ENCODE measurements at regions not wholly inside any gene's neighbourhood (a gene's known extent, or its start where the extent isn't known, plus 50 kb on each side); places are given as distances from the start of the nearest gene placed in this dataset.

GRCh38 chr13:100788540-100788939 lies 113.9 kb upstream of the TMTC4 start:
- ChIA-PET POLR2A (no interaction called here), CTCF (no interaction called here)
- intact Hi-C loops (cut with micrococcal nuclease), result no loop called here

More at GRCh38 chr13:100788540-100788939, 113.9 kb upstream of the TMTC4 start:
- Histone ChIP-seq H3K4me2 (ENCODE audit: low read length) (no peak overlapping the region), H3K4me3 (replicated peaks in 1 of 2; ENCODE audit: low read depth in 1 of 2, low read length in 2 of 2) (no peak overlapping the region), H3K9me3 (ENCODE audit: control insufficient read depth in 1 of 2, insufficient read depth in 1 of 2, low read depth in 1 of 2, low read length in 2 of 2) (no peaks in the 10 kb centered on the region), H2AFZ (ENCODE audit: low read depth, low read length, poor library complexity, severe bottlenecking) (no peak overlapping the region), H3K9me2 (ENCODE audit: insufficient read depth) (no peaks in the 10 kb centered on the region), H4K20me1 (ENCODE audit: insufficient read depth) (no peaks in the 10 kb centered on the region), H3K79me2 (ENCODE audit: insufficient read depth, low read length) (no peaks in the 10 kb centered on the region), H3K27ac (ENCODE audit: low read depth, low read length) (no peak overlapping the region), H3K27me3 (ENCODE audit: insufficient read depth, low read length) (peaks cover 34% of the 10 kb centered on the region), H3K9ac (ENCODE audit: low read length) (no peak overlapping the region), H3K36me3 (ENCODE audit: control insufficient read depth in 1 of 2, insufficient read depth in 2 of 2, low read length in 2 of 2) (no peaks in the 10 kb centered on the region), H3K4me1 (ENCODE audit: control insufficient read depth in 1 of 2, insufficient read depth in 2 of 2, low read length in 2 of 2) (no peaks in the 10 kb centered on the region)
- DNase-seq (ENCODE audit: low read depth, low spot score) (no peak), ATAC-seq (no peak)
- TF ChIP-seq SIN3A (IDR thresholded peaks at IDR 0.05; ENCODE audit: low read depth) (no peak), YY1 (IDR thresholded peaks at IDR 0.05; ENCODE audit: extremely low read depth, insufficient replicate concordance, low read depth, low read length) (no peak), SRF (IDR thresholded peaks at IDR 0.05; ENCODE audit: low read depth) (no peak), SP1 (IDR thresholded peaks at IDR 0.05; ENCODE audit: low read depth) (no peak), EZH2phosphoT487 (IDR thresholded peaks at IDR 0.05; ENCODE audit: borderline replicate concordance) (no peak), POLR2A (IDR thresholded peaks at IDR 0.05; ENCODE audit: borderline replicate concordance, extremely low read depth, insufficient read depth, insufficient read length) (no peak), CEBPB (IDR thresholded peaks at IDR 0.05; ENCODE audit: low read depth) (no peak), RAD21 (IDR thresholded peaks at IDR 0.05; ENCODE audit: low read depth) (no peak), REST (IDR thresholded peaks at IDR 0.05; ENCODE audit: low read depth) (no peak)
- no TSS peak for BruUV-seq (replicated peaks)
- RAD21 ChIA-PET (ENCODE audit: low non-redundant PET in 1 of 2, low total read pairs in 2 of 2, uncharacterized antibody in 2 of 2, unreplicated experiment in 2 of 2), result no interaction called here

All from HCT116 (cell line).